Trophoblast cell (in vitro differentiated cells and primary cell): ENCODE measurements at regions not wholly inside any gene's neighbourhood (a gene's known extent, or its start where the extent isn't known, plus 50 kb on each side); places are given as distances from the start of the nearest gene placed in this dataset.

Experiments used
- DNase-seq, 2 donors: peaks; one replicate each; pipeline ENCODE4 v3.0.0-alpha.2; 2016
- H2AFZ ChIP-seq: 2 replicates; pipeline ENCODE4 v1.6.1; 2013; ENCODE audit warnings: low read length, moderate library complexity, mild to moderate bottlenecking; ENCODE audit not compliant: insufficient read depth, poor library complexity
- H2AK5ac ChIP-seq: 2 replicates; pipeline ENCODE4 v1.6.1; 2013; ENCODE audit warnings: mild to moderate bottlenecking, low read length
- H2BK120ac ChIP-seq: 2 replicates; pipeline ENCODE4 v1.6.1; 2013; ENCODE audit warnings: low read length, mild to moderate bottlenecking, moderate library complexity; ENCODE audit not compliant: insufficient read depth, poor library complexity
- H2BK12ac ChIP-seq: 2 replicates; pipeline ENCODE4 v1.6.1; 2013; ENCODE audit warnings: mild to moderate bottlenecking, low read length, moderate library complexity
- H2BK5ac ChIP-seq: 2 replicates; pipeline ENCODE4 v1.6.1; 2013; ENCODE audit warnings: low read length, low read depth, moderate library complexity, mild to moderate bottlenecking; ENCODE audit not compliant: poor library complexity
- H3K14ac ChIP-seq: 2 replicates; pipeline ENCODE4 v1.6.1; 2013; ENCODE audit warnings: mild to moderate bottlenecking, low read length
- H3K18ac ChIP-seq: 2 replicates; pipeline ENCODE4 v1.6.1; 2013; ENCODE audit warnings: mild to moderate bottlenecking, low read length
- H3K23ac ChIP-seq: 2 replicates; pipeline ENCODE4 v1.6.1; 2013; ENCODE audit warnings: low read length
- H3K27ac ChIP-seq: 2 replicates; pipeline ENCODE4 v1.5.1; 2013; ENCODE audit warnings: low read depth, mild to moderate bottlenecking, inconsistent platforms, low read length, moderate library complexity
- H3K27me3 ChIP-seq: 2 replicates; pipeline ENCODE4 v1.6.1; 2013; ENCODE audit warnings: inconsistent platforms, mild to moderate bottlenecking, low read length, moderate library complexity; ENCODE audit not compliant: insufficient read depth
- H3K36me3 ChIP-seq, 2 experiments: 1 replicate in 1 of 2; 2 replicates in 1 of 2; pipeline ENCODE4 v1.6.1; 2013; ENCODE audit warnings: low read length in 2 of 2, mild to moderate bottlenecking in 2 of 2, moderate library complexity in 1 of 2; ENCODE audit not compliant: insufficient read depth in 2 of 2, control insufficient read depth in 1 of 2
- H3K4ac ChIP-seq: 2 replicates; pipeline ENCODE4 v1.6.1; 2013; ENCODE audit warnings: low read depth, mild to moderate bottlenecking, low read length, moderate library complexity
- H3K4me1 ChIP-seq, 2 experiments: 1 replicate in 1 of 2; 2 replicates in 1 of 2; pipeline ENCODE4 v1.6.1; 2013; ENCODE audit warnings: low read length in 2 of 2, mild to moderate bottlenecking in 2 of 2, moderate library complexity in 1 of 2; ENCODE audit not compliant: insufficient read depth in 2 of 2, control insufficient read depth in 1 of 2
- H3K4me2 ChIP-seq: 2 replicates; pipeline ENCODE4 v1.6.1; 2013; ENCODE audit warnings: inconsistent platforms, mild to moderate bottlenecking, low read length, moderate library complexity
- H3K4me3 ChIP-seq: 2 replicates; pipeline ENCODE4 v1.5.1; 2013; ENCODE audit warnings: mild to moderate bottlenecking, low read depth, low read length, inconsistent platforms
- H3K79me1 ChIP-seq: one replicate; pipeline ENCODE4 v1.6.1; 2013; ENCODE audit warnings: low read length
- H3K79me2 ChIP-seq: 2 replicates; pipeline ENCODE4 v1.6.1; 2013; ENCODE audit warnings: low read length, mild to moderate bottlenecking; ENCODE audit not compliant: control insufficient read depth, insufficient read depth, poor library complexity
- H3K9ac ChIP-seq: 2 replicates; pipeline ENCODE4 v1.6.1; 2013; ENCODE audit warnings: mild to moderate bottlenecking, low read length
- H3K9me3 ChIP-seq: 2 replicates; pipeline ENCODE4 v1.6.1; 2013; ENCODE audit warnings: low read depth, mild to moderate bottlenecking, control low read depth, inconsistent platforms, low read length; ENCODE audit not compliant: insufficient read depth
- H4K12ac ChIP-seq: 2 replicates; pipeline ENCODE4 v1.6.1; 2013; ENCODE audit warnings: low read depth, mild to moderate bottlenecking, low read length, moderate library complexity
- H4K8ac ChIP-seq: 2 replicates; pipeline ENCODE4 v1.6.1; 2013; ENCODE audit warnings: low read depth, mild to moderate bottlenecking, low read length, moderate library complexity
- H4K91ac ChIP-seq: one replicate; pipeline ENCODE4 v1.6.1; 2013; ENCODE audit warnings: low read depth, mild to moderate bottlenecking, low read length, moderate library complexity
- WGBS: extraction: QIAGEN DNeasy Blood & Tissue Kit; methylation state at CpG from one replicate; pipeline ENCODE4 v1.1.7; 2013; ENCODE audit warnings: missing lambda C conversion rate; ENCODE audit not compliant: insufficient read length, insufficient coverage; ENCODE audit errors: extremely low coverage; 5-methylcytosine and 5-hydroxymethylcytosine counted together

DNA sequence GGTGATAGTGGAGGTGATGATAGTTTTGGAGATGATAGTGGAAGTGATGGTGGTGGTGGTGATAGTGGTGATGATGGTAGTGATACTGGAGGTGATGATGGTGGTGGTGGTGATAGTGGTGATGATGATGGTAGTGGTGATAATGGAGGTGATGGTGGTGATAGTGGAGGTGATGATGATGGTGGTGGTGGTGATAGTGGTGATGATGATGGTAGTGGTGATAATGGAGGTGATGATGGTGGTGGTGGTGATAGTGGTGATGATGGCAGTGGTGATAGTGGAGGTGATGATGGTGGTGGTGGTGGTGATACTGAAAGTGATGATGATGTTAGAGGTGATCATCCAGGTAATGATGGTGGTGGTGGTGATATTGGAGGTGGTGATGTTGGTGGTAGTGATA lies 570.0 kb upstream of the TMEM132C start:
- H4K8ac ChIP-seq, result no peak overlapping the region
- H2BK5ac ChIP-seq, result no peak overlapping the region
- no peaks in the 10 kb centered on the region for H3K79me2 ChIP-seq
- H4K12ac ChIP-seq, result no peak overlapping the region
- no peak overlapping the region for H2AK5ac ChIP-seq
- no peak overlapping the region for H3K4ac ChIP-seq
- no peak overlapping the region for H2BK120ac ChIP-seq
- DNase-seq, result no peak
- H3K4me2 ChIP-seq, result no peak overlapping the region
- no peak overlapping the region for H3K4me3 ChIP-seq
- no peak overlapping the region for H3K23ac ChIP-seq
- H3K36me3 ChIP-seq, result no peaks in the 10 kb centered on the region
- H3K9ac ChIP-seq, result no peak overlapping the region
- no peaks in the 10 kb centered on the region for H3K27me3 ChIP-seq
- H3K14ac ChIP-seq, result no peak overlapping the region
- no peak overlapping the region for H4K91ac ChIP-seq
- H3K18ac ChIP-seq, result no peak overlapping the region
- no peaks in the 10 kb centered on the region for H3K4me1 ChIP-seq
- H3K27ac ChIP-seq, result no peak overlapping the region
- H3K9me3 ChIP-seq, result peaks cover 2% of the 10 kb centered on the region
- no peaks in the 10 kb centered on the region for H3K79me1 ChIP-seq
- no peak overlapping the region for H2BK12ac ChIP-seq
- no peak overlapping the region for H2AFZ ChIP-seq

DNA sequence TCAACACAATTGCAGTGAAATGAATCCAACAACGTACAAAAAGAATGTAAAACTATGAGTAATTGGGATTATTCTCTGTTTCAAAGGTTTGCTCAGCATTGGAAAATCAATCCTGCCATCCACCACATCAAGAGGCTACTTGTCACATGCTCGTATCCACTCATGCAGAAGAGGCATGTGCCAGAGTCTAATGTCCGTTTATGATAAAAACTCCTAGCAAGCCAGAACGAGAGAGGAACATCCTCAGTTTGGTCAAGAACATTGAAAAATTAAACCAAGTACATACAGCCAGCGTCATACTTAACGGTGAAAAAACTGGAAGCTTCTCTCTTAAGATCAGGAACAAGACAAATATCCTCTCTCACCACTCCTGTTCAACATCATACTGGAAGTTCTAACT lies 563.9 kb upstream of the TMEM132C start:
- Histone ChIP-seq H3K9me3 (no peaks in the 10 kb centered on the region), H3K14ac (no peak overlapping the region), H4K12ac (no peak overlapping the region), H3K23ac (no peak overlapping the region), H2BK5ac (no peak overlapping the region), H3K4me1 (no peaks in the 10 kb centered on the region), H3K4me3 (no peak overlapping the region), H3K9ac (no peak overlapping the region), H2BK12ac (no peak overlapping the region), H3K27ac (no peak overlapping the region), H3K27me3 (no peaks in the 10 kb centered on the region), H4K8ac (no peak overlapping the region), H4K91ac (no peak overlapping the region), H3K4ac (no peak overlapping the region), H2AK5ac (no peak overlapping the region), H3K79me1 (no peaks in the 10 kb centered on the region), H2AFZ (no peak overlapping the region), H2BK120ac (no peak overlapping the region), H3K79me2 (no peaks in the 10 kb centered on the region), H3K4me2 (no peak overlapping the region), H3K18ac (no peak overlapping the region), H3K36me3 (no peaks in the 10 kb centered on the region)
- WGBS, result no CpG with 5 or more reads among the region's 6 CpGs
- no peak for DNase-seq

DNA sequence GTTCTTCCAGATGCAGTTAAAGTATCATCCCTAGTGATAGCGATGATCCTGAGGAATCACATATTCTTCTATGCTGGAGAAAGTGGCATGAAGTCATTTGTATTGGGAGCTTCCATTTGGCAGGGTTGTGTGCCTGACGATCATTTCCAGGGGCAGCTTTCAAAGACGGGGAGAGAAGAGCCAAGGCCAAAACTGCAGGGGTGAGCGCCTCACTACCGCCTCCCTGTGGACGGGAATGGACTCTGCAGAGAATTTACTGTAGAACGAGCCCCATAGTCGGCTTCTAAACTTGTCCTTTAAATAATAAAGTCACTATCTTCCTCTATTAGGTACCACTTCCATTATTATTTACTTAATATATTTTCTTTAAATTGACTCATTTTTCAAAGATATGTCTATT lies 555.9 kb upstream of the TMEM132C start:
- Histone ChIP-seq H2BK120ac (no peak overlapping the region), H3K4me3 (no peak overlapping the region), H3K27ac (no peak overlapping the region), H3K4me1 (no peaks in the 10 kb centered on the region), H3K9me3 (peaks cover 2% of the 10 kb centered on the region), H3K4me2 (no peak overlapping the region), H3K18ac (no peak overlapping the region), H3K14ac (no peak overlapping the region), H3K23ac (no peak overlapping the region), H4K12ac (no peak overlapping the region), H4K91ac (no peak overlapping the region), H3K4ac (no peak overlapping the region), H4K8ac (no peak overlapping the region), H3K79me2 (no peaks in the 10 kb centered on the region), H3K36me3 (no peaks in the 10 kb centered on the region), H3K79me1 (no peaks in the 10 kb centered on the region), H2BK12ac (no peak overlapping the region), H2BK5ac (no peak overlapping the region), H2AK5ac (no peak overlapping the region), H3K9ac (no peak overlapping the region), H3K27me3 (no peaks in the 10 kb centered on the region), H2AFZ (no peak overlapping the region)
- no peak for DNase-seq
- WGBS, result no CpG with 5 or more reads among the region's 8 CpGs

DNA sequence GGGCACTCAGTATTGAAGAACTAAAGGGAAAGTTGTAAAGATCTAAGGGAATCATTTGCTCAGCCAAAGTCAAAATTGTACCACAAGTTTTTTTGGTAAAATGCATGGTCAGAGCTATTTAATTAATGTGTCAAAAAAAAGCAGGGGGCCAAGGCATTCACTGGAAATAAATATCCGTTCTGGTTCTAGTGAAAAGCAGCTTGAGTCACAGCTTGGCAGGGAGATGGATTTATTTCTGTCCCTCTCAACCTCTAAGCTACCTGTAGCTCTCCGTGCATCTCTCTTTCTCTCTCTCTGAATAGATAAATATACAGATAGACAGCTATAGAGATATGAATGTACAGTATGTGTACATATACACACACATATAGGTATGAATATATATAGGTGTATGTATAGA lies 554.4 kb upstream of the TMEM132C start:
- H3K36me3 ChIP-seq, result no peaks in the 10 kb centered on the region
- H2AFZ ChIP-seq, result no peak overlapping the region
- H3K79me1 ChIP-seq, result no peaks in the 10 kb centered on the region
- no peak overlapping the region for H4K12ac ChIP-seq
- H3K4me2 ChIP-seq, result no peak overlapping the region
- no peak overlapping the region for H3K9ac ChIP-seq
- WGBS, result no CpG with 5 or more reads among the region's 2 CpGs
- H3K9me3 ChIP-seq, result peaks cover 2% of the 10 kb centered on the region
- DNase-seq, result no peak
- no peak overlapping the region for H2AK5ac ChIP-seq
- no peak overlapping the region for H2BK5ac ChIP-seq
- no peak overlapping the region for H4K8ac ChIP-seq
- H3K4me1 ChIP-seq, result no peaks in the 10 kb centered on the region
- H3K27me3 ChIP-seq, result no peaks in the 10 kb centered on the region
- no peak overlapping the region for H3K14ac ChIP-seq
- H3K4ac ChIP-seq, result no peak overlapping the region
- H3K4me3 ChIP-seq, result no peak overlapping the region
- no peak overlapping the region for H4K91ac ChIP-seq
- no peak overlapping the region for H2BK120ac ChIP-seq
- H2BK12ac ChIP-seq, result no peak overlapping the region
- H3K79me2 ChIP-seq, result no peaks in the 10 kb centered on the region
- no peak overlapping the region for H3K18ac ChIP-seq
- no peak overlapping the region for H3K23ac ChIP-seq
- H3K27ac ChIP-seq, result no peak overlapping the region

DNA sequence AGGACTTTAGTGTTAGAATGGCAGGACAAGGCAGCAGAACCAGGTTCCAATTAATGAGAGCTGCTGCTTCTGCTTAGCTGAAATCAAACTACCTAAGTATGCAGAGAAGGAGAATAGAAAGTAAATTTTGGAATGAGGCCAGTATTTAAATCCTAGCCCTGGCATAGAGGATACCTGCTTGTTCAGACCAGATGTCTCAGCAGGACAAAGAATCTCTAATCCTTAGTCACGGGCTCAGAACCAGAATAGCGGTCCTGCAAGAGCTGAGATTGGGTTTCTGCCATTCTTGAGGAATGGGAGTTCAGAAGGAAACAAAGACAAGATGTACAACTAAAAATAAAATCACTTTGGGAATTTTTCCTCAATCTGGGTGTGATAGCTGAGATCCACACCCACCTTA lies 550.8 kb upstream of the TMEM132C start:
- Histone ChIP-seq H3K27ac (no peak overlapping the region), H3K4me2 (no peak overlapping the region)

More for the DNA sequence above, 550.8 kb upstream of the TMEM132C start:
- H2BK120ac ChIP-seq, result no peak overlapping the region
- no peak overlapping the region for H3K9ac ChIP-seq
- no peak overlapping the region for H3K14ac ChIP-seq
- WGBS, result no CpG with 5 or more reads among the region's 2 CpGs
- no peaks in the 10 kb centered on the region for H3K27me3 ChIP-seq
- no peak overlapping the region for H2AFZ ChIP-seq
- no peak overlapping the region for H2BK12ac ChIP-seq
- H4K12ac ChIP-seq, result no peak overlapping the region
- no peaks in the 10 kb centered on the region for H3K4me1 ChIP-seq
- H3K79me2 ChIP-seq, result no peaks in the 10 kb centered on the region
- no peaks in the 10 kb centered on the region for H3K79me1 ChIP-seq
- H3K9me3 ChIP-seq, result no peaks in the 10 kb centered on the region
- H3K4me3 ChIP-seq, result no peak overlapping the region
- no peak overlapping the region for H3K23ac ChIP-seq
- no peak overlapping the region for H3K18ac ChIP-seq
- no peak overlapping the region for H4K91ac ChIP-seq
- H2AK5ac ChIP-seq, result no peak overlapping the region
- DNase-seq, result no peak
- no peak overlapping the region for H4K8ac ChIP-seq
- no peaks in the 10 kb centered on the region for H3K36me3 ChIP-seq
- no peak overlapping the region for H3K4ac ChIP-seq
- no peak overlapping the region for H2BK5ac ChIP-seq
